ENCODE measurements at regions not wholly inside any gene's neighbourhood (a gene's known extent, or its start where the extent isn't known, plus 50 kb on each side); places are given as distances from the start of the nearest gene placed in this dataset.

GRCh38 chr10:78700413-78700812, 368.4 kb upstream of the ZMIZ1 start:
- no peak for TF ChIP-seq POLR2A (IDR thresholded peaks at IDR 0.05)
- TF ChIP-seq CTCF (IDR thresholded peaks at IDR 0.05): no peak
- no peak for TF ChIP-seq EP300 (IDR thresholded peaks at IDR 0.05)
